ENCODE measurements at regions not wholly inside any gene's neighbourhood (a gene's known extent, or its start where the extent isn't known, plus 50 kb on each side); places are given as distances from the start of the nearest gene placed in this dataset.

- TF ChIP-seq POLR2A (IDR thresholded peaks at IDR 0.05; ENCODE audit: low read depth, low read length) = no peak
- no peak for TF ChIP-seq TAF1 (IDR thresholded peaks at IDR 0.05; ENCODE audit: low read depth, low read length)
- no peak for TF ChIP-seq POLR2AphosphoS5 (IDR thresholded peaks at IDR 0.05; ENCODE audit: low read depth, low read length)
- no peak for TF ChIP-seq PAX5 (IDR thresholded peaks at IDR 0.05; ENCODE audit: insufficient read depth, low read length, severe bottlenecking)
- no peak for TF ChIP-seq SPI1 (IDR thresholded peaks at IDR 0.05; ENCODE audit: low read depth, low read length)
Observed at GRCh38 chr19:31485472-31485871, 136.2 kb upstream of the TSHZ3 start.
